Smooth muscle cell (in vitro differentiated cells): ENCODE measurements at regions not wholly inside any gene's neighbourhood (a gene's known extent, or its start where the extent isn't known, plus 50 kb on each side); places are given as distances from the start of the nearest gene placed in this dataset.

Experiments
- DNase-seq: peaks from one replicate; lab custom pipeline; 2025; ENCODE audit not compliant: unreplicated experiment; lab: John Stamatoyannopoulos, UW
- H2AFZ ChIP-seq: fragments of 200-600 bp; sonication (generic); 2 replicates; pipeline ENCODE4 v1.6.0; 2016; ENCODE audit warnings: antibody characterized with exemption, low read depth, mild to moderate bottlenecking
- H3F3A ChIP-seq: fragments of 200-600 bp; sonication (generic); 2 replicates; pipeline ENCODE4 v1.6.0; 2017; ENCODE audit warnings: antibody characterized with exemption, low read depth
- H3K27ac ChIP-seq: fragments of 200-600 bp; sonication (generic); 2 replicates; pipeline ENCODE4 v1.5.1; 2016; ENCODE audit warnings: low read depth, mild to moderate bottlenecking
- H3K27me3 ChIP-seq: fragments of 200-600 bp; sonication (generic); 2 replicates; pipeline ENCODE4 v1.6.1; 2016; ENCODE audit warnings: low read depth, mild to moderate bottlenecking
- H3K36me3 ChIP-seq: fragments of 200-600 bp; sonication (generic); 2 replicates; pipeline ENCODE4 v1.5.1; 2016; ENCODE audit warnings: low read depth
- H3K4me1 ChIP-seq: fragments of 200-600 bp; sonication (generic); 2 replicates; pipeline ENCODE4 v1.5.1; 2016; ENCODE audit warnings: low read depth
- H3K4me2 ChIP-seq: fragments of 200-600 bp; sonication (generic); 2 replicates; pipeline ENCODE4 v1.6.0; 2016; ENCODE audit warnings: mild to moderate bottlenecking
- H3K4me3 ChIP-seq: fragments of 200-600 bp; sonication (generic); 2 replicates; pipeline ENCODE4 v1.5.1; 2016; ENCODE audit warnings: mild to moderate bottlenecking
- H3K79me2 ChIP-seq: fragments of 200-600 bp; sonication (generic); 2 replicates; pipeline ENCODE4 v1.6.0; 2016; ENCODE audit warnings: low read depth, mild to moderate bottlenecking
- H3K9ac ChIP-seq: fragments of 200-600 bp; sonication (generic); 2 replicates; pipeline ENCODE4 v1.6.0; 2016; ENCODE audit warnings: low read depth
- H3K9me3 ChIP-seq: fragments of 200-600 bp; sonication (generic); replicated peaks from 2 replicates; pipeline ENCODE4 v1.5.1; 2016; ENCODE audit warnings: low read depth
- H4K20me1 ChIP-seq: fragments of 200-600 bp; sonication (generic); 2 replicates; pipeline ENCODE4 v1.6.0; 2016; ENCODE audit warnings: low read depth
- WGBS: methylation state at CpG from one replicate; pipeline ENCODE4 v1.1.7; 2016; ENCODE audit warnings: low lambda C conversion rate; 5-methylcytosine and 5-hydroxymethylcytosine counted together
- TF ChIP-seq, protein P1 (sequence below): fragments of 200-600 bp; sonication (generic); IDR thresholded peaks from 2 replicates; pipeline ENCODE4 v1.5.1; 2017; ENCODE audit warnings: borderline replicate concordance, mild to moderate bottlenecking, antibody characterized with exemption; ENCODE audit not compliant: insufficient read depth, poor library complexity, severe bottlenecking

DNA sequence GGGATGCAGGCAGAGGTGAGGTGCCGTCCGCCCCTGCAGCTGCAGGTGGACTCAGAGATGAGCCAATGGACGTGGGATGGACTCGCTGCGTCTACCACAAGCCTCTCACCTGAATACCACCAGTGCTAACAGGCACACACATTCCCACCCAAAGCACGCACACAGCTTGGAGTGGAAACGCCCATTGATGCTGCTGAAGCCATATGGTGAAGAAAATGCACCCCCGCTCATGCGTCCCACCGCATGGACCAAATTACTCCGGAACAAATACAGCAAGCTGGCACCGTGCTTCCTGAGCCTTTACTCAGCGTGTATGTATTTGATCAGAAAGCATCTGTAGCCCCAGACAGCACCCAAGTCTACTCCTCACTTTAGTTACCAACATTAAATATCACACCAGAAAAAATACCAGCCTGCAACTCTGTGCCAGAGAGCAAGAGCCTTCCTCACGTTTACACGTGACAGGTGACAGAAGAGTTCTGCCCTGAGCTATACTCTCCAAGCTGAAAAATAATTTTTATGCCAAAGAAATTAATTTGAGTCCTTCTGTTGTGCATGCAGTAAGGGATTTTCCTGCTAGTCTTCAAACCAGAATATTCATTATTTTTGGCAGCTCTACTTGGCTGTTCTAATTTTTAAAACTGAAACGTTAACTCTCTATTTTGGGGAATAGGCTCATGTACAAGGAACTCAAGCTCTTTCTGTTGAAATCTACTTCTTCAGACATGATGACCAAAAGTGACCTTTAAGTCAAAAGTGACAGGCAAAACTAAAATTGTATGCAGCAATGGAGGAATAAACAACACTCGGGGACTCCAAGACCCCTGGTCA is 58.2 kb upstream of the SYNDIG1 start:
- H3K9me3 ChIP-seq: no peaks in the 10 kb centered on the region
- WGBS: 94% methylated on average over 17 of the region's 17 CpGs
- H3K36me3 ChIP-seq: no peaks in the 10 kb centered on the region
- no peaks in the 10 kb centered on the region for H3F3A ChIP-seq
- H3K27ac ChIP-seq: no peak overlapping the region
- DNase-seq: no peak
- H3K27me3 ChIP-seq: peaks cover 6% of the 10 kb centered on the region
- no peak overlapping the region for H3K9ac ChIP-seq
- H2AFZ ChIP-seq: no peak overlapping the region
- H3K4me2 ChIP-seq: no peak overlapping the region
- TF ChIP-seq, protein P1, sequence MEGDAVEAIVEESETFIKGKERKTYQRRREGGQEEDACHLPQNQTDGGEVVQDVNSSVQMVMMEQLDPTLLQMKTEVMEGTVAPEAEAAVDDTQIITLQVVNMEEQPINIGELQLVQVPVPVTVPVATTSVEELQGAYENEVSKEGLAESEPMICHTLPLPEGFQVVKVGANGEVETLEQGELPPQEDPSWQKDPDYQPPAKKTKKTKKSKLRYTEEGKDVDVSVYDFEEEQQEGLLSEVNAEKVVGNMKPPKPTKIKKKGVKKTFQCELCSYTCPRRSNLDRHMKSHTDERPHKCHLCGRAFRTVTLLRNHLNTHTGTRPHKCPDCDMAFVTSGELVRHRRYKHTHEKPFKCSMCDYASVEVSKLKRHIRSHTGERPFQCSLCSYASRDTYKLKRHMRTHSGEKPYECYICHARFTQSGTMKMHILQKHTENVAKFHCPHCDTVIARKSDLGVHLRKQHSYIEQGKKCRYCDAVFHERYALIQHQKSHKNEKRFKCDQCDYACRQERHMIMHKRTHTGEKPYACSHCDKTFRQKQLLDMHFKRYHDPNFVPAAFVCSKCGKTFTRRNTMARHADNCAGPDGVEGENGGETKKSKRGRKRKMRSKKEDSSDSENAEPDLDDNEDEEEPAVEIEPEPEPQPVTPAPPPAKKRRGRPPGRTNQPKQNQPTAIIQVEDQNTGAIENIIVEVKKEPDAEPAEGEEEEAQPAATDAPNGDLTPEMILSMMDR: no peak
- H4K20me1 ChIP-seq: no peaks in the 10 kb centered on the region
- H3K4me3 ChIP-seq: no peak overlapping the region
- H3K4me1 ChIP-seq: no peaks in the 10 kb centered on the region
- H3K79me2 ChIP-seq: no peaks in the 10 kb centered on the region

DNA sequence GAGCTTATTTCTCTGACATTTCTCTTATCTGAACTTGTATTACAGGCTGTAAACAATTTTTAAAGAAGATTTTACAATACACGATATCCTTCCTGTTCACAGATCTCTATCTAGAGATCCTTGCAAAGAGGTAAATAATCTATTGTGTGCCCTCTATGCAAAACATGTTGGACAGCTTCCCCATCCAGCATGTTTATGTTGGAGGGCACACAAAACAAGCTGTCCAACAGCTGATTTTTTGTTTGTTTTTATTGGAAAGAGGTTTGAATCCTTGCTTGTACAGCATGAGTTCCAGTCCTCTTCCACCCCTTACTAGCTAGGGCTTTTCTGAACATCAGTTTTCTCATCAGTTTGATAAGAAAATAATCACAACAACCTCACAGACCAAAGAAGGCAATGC is 62.3 kb upstream of the SYNDIG1 start:
- Histone ChIP-seq H3K27ac (no peak overlapping the region), H3K27me3 (peaks cover 6% of the 10 kb centered on the region), H3K79me2 (no peaks in the 10 kb centered on the region), H3K9me3 (no peaks in the 10 kb centered on the region), H4K20me1 (no peaks in the 10 kb centered on the region), H3K4me1 (no peaks in the 10 kb centered on the region), H3K9ac (no peak overlapping the region), H3K4me2 (no peak overlapping the region), H3K4me3 (no peak overlapping the region), H2AFZ (no peak overlapping the region), H3K36me3 (no peaks in the 10 kb centered on the region), H3F3A (no peaks in the 10 kb centered on the region)
- WGBS: 86% methylated on average over 1 of the region's 1 CpG
- DNase-seq: no peak
- TF ChIP-seq, protein P1: no peak

DNA sequence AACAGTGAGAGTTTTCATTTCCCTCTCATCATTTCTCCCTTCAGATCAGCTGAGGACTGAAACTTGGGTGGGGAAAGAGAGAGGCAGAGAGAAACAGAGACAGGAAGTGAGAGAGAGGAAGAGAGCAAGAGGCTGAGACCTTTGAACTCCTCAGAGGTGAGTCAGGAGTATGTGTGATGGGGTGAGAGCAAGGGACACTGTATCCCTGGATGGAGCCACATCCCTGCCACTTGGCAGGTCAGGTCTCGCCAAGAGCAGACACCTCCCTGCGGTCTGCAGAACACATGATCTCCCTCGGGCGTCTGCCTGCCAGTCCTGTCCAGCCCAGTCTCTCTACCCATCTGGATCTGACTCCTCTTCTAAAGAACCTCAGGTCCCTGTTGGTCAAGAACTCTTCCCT is 62.7 kb upstream of the SYNDIG1 start:
- Histone ChIP-seq H3K79me2 (no peaks in the 10 kb centered on the region), H3K4me2 (no peak overlapping the region), H3K27ac (no peak overlapping the region), H2AFZ (no peak overlapping the region), H3K9me3 (no peaks in the 10 kb centered on the region), H3K4me1 (no peaks in the 10 kb centered on the region), H3K36me3 (no peaks in the 10 kb centered on the region), H3K27me3 (peaks cover 6% of the 10 kb centered on the region), H3F3A (no peaks in the 10 kb centered on the region), H3K9ac (no peak overlapping the region), H3K4me3 (no peak overlapping the region), H4K20me1 (no peaks in the 10 kb centered on the region)
- DNase-seq: no peak
- TF ChIP-seq, protein P1: no peak
- 84% methylated on average over 4 of the region's 4 CpGs for WGBS

DNA sequence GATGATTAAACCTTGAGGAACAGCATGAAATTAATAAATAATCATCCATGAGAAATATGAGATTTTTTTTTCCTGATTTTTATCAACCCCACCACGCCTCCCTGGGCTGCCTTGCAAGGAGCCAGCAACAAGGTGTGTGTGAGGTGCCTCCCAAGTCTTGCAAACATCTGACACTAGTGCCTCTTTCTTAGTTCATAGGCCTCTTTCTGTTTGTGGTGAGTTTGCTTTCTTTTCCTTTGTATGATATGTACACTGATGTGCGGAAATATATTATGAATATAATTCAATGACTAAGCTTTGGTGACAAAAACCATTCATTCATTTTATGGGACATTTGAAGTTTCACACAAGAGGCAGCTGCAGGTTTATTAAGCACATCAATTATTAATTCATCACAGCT is 63.2 kb upstream of the SYNDIG1 start:
- H3K4me1 ChIP-seq: no peaks in the 10 kb centered on the region
- H3K79me2 ChIP-seq: no peaks in the 10 kb centered on the region
- H3F3A ChIP-seq: no peaks in the 10 kb centered on the region
- H3K4me2 ChIP-seq: no peak overlapping the region
- TF ChIP-seq, protein P1: no peak
- H3K4me3 ChIP-seq: no peak overlapping the region
- no peaks in the 10 kb centered on the region for H4K20me1 ChIP-seq
- H2AFZ ChIP-seq: no peak overlapping the region
- H3K9me3 ChIP-seq: no peaks in the 10 kb centered on the region
- no peaks in the 10 kb centered on the region for H3K36me3 ChIP-seq
- no peak overlapping the region for H3K9ac ChIP-seq
- H3K27me3 ChIP-seq: peaks cover 6% of the 10 kb centered on the region
- 94% methylated on average over 2 of the region's 2 CpGs for WGBS
- no peak for DNase-seq
- no peak overlapping the region for H3K27ac ChIP-seq
